ENCODE measurements at regions not wholly inside any gene's neighbourhood (a gene's known extent, or its start where the extent isn't known, plus 50 kb on each side); places are given as distances from the start of the nearest gene placed in this dataset.
A peak's percentile ranks its signal among the peaks of the same experiment; 100 is the strongest.

DNA sequence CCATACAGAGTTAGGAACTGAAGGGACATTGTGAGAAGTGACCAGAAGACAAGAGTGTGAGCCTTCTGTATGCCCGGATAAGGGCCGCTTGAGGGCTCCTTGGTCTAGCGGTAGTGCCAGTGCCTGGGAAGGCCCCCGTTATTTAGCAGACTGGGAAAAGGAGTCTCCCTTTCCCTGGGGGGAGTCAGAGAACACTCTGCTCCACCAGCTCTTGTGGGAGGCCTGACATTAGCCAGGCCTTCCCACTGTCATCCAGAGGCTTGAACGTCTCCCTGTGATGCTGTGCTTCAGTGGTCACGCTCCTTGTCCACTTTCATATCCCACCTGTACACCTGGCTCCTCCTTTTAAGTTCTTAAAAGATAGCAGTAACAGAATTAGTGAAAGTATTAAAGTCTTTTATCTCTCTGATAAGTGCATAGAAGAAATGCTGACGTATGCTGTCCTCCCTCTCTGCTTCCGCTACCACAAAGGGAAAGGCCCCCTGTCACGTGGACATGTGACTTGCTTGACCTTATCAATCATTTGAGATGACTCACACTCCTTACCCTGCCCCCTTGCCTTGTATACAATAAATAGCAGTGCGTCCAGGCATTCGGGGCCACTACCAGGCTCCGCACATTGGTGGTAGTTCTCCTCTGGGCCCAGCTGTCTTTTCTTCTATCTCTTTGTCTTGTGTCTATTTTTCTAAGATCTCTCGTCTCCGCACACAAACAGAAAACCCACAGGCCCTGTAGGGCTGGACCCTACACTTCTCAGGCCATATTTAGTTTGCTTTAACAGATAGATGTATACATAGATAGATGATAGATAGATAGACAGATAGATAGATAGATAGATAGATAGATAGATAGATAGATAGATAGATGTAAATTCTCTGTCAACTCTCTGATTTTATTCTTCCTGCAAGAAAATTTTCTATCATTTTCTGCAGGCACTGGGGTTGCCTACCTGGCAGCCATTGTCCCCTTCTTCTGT lies 131.5 kb upstream of the JCAD start:
- peaks cover 21% of the 10 kb centered on the region for H3K4me1 Mint-ChIP-seq
- H3K27me3 Mint-ChIP-seq: no peaks in the 10 kb centered on the region
- H3K9me3 Mint-ChIP-seq: peaks cover 5% of the 10 kb centered on the region
- no peaks in the 10 kb centered on the region for H3K36me3 Mint-ChIP-seq (ENCODE audit: insufficient read depth)
- no peak for DNase-seq (ENCODE audit: low spot score in 2 of 2)
- no peak overlapping the region for H3K27ac Mint-ChIP-seq (ENCODE audit: low read depth)
- no peak overlapping the region for H3K4me3 Mint-ChIP-seq
- ATAC-seq (replicated peaks; ENCODE audit: extremely low read depth, poor library complexity, severe bottlenecking): no peak

DNA sequence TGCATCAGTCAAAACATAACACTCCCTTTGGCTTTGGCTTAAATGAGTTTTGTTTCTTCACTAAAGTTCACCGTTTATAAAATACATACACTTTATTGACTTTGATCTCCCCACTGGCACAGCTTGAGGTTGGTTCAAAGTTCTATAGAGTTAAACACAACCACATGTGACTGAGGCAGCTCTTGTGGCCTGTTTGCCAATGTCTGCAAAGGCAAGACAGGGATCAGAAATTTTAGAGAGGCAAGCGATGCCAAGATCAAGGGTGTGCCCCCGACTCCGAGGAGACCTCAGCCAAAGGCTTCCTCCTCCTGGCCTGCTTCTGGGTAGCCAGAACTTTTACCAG lies 129.8 kb upstream of the JCAD start:
- Mint-ChIP-seq H3K36me3 (ENCODE audit: insufficient read depth) (no peaks in the 10 kb centered on the region), H3K4me3 (no peak overlapping the region), H3K4me1 (peaks cover 16% of the 10 kb centered on the region), H3K27ac (ENCODE audit: low read depth) (no peak overlapping the region), H3K27me3 (no peaks in the 10 kb centered on the region), H3K9me3 (peaks cover under 1% of the 10 kb centered on the region)
- DNase-seq (ENCODE audit: low spot score in 2 of 2): no peak
- ATAC-seq (replicated peaks; ENCODE audit: extremely low read depth, poor library complexity, severe bottlenecking): no peak

DNA sequence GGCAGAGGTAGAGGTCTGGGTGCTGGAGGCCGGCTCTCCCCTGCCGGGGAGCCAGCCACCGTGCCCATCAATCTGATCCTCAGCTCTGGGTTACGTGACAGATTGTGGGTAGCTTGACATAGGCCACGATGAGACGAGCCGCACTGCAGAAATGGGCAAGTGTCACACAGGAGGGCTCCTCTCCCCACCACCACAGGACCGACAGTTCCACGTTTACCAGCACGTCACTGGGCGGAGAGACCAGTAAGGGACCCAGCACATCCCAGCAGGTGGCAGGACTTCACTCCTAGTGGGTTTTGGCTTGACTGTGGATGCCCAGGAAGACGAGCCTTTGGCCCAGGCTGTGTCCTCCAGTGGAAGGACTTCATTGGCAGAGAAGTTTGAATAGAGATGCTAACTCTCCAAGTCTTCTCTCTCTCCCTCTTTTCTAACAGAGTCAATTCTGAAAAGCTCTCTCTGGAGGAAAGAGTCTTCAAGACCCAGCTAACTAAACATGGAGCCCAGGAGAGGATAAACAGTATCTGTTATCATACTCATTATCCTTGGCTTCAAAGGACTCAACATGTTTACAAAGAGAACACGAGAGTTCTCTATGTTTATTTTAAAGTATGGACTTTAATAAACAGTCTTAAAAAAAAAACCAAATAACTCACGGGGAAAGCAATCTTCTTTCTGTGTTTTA lies 129.3 kb upstream of the JCAD start:
- H3K4me1 Mint-ChIP-seq: peaks cover 14% of the 10 kb centered on the region
- H3K36me3 Mint-ChIP-seq (ENCODE audit: insufficient read depth): no peaks in the 10 kb centered on the region
- ATAC-seq (replicated peaks; ENCODE audit: extremely low read depth, poor library complexity, severe bottlenecking): no peak
- H3K27me3 Mint-ChIP-seq: no peaks in the 10 kb centered on the region
- no peak for DNase-seq (ENCODE audit: low spot score in 2 of 2)
- no peak overlapping the region for H3K27ac Mint-ChIP-seq (ENCODE audit: low read depth)
- H3K9me3 Mint-ChIP-seq: no peaks in the 10 kb centered on the region
- no peak overlapping the region for H3K4me3 Mint-ChIP-seq

DNA sequence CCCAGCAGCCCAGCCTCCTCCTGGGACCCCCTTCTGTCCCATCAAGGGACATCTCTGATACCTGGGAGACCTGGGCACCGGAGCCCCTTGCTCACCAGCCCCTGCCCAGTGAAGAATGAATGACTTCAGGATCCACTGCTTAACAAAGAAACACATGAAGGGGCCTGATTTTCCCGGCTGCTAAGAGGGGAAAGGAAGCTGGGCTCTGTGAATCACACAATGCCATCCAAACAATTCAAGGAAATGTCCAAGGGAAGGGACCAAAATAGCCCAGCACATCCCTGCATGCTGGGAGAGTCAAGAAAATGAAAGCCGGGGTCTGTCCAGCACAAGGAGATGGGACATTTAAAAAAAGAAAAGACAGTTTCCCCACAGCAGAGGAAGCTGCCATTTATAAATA lies 128.7 kb upstream of the JCAD start:
- DNase-seq (ENCODE audit: low spot score in 2 of 2) (no peak), ATAC-seq (replicated peaks; ENCODE audit: extremely low read depth, poor library complexity, severe bottlenecking) (no peak)
- no peaks in the 10 kb centered on the region for H3K9me3 Mint-ChIP-seq
- H3K36me3 Mint-ChIP-seq (ENCODE audit: insufficient read depth): peaks cover 1% of the 10 kb centered on the region
- H3K4me1 Mint-ChIP-seq: peaks cover 8% of the 10 kb centered on the region
- H3K4me3 Mint-ChIP-seq: no peak overlapping the region
- no peaks in the 10 kb centered on the region for H3K27me3 Mint-ChIP-seq
- no peak overlapping the region for H3K27ac Mint-ChIP-seq (ENCODE audit: low read depth)

DNA sequence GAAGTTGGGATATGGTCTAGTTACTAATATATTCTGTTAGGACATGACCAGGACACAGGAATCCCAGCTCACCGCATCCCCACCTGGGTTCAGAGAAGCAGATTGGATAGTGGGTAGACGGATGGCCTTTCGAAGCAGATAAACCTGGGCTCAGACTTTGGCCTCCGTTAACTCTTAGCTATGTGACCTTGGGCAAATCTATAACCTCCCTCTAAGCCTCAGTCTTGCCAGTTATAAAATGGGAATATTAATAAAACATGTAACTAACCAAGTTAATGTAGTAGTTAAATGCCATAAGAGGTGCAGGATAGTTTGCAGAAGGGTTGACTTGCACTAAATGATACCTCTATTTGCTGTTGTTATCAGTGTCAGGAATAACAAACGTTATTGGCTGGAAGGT lies 127.6 kb upstream of the JCAD start:
- ATAC-seq (replicated peaks; ENCODE audit: extremely low read depth, poor library complexity, severe bottlenecking): no peak
- H3K9me3 Mint-ChIP-seq: no peaks in the 10 kb centered on the region
- peaks cover 1% of the 10 kb centered on the region for H3K36me3 Mint-ChIP-seq (ENCODE audit: insufficient read depth)
- no peaks in the 10 kb centered on the region for H3K4me1 Mint-ChIP-seq
- no peak overlapping the region for H3K4me3 Mint-ChIP-seq
- H3K27ac Mint-ChIP-seq (ENCODE audit: low read depth): no peak overlapping the region
- no peak for DNase-seq (ENCODE audit: low spot score in 2 of 2)
- peaks cover 4% of the 10 kb centered on the region for H3K27me3 Mint-ChIP-seq

DNA sequence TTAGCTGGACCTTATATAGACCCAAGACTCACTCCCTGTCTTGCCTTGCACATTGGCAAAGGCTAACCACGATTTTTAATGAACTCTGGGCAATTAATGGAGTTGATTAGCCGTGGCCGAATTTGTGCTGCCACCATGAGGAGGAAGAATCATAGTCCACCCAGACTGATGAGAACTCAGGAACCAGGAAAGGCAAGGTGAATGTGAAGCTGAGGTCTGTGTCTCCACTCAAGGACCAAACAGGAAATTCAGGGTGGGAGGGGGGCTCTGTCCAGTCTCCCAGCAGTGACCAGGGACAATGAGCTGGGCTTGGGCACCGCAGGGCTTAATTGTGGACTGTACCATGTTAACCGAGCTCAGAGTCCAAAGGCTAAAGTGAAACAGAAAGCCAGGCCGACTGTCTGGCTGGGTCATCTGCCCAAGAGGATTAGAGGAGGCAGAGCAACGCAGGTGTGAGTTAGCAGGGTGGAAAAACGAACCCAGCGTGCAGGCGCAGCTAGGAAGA lies 127.0 kb upstream of the JCAD start:
- Mint-ChIP-seq H3K9me3 (no peaks in the 10 kb centered on the region), H3K27me3 (peaks cover 9% of the 10 kb centered on the region), H3K27ac (ENCODE audit: low read depth) (no peak overlapping the region), H3K36me3 (ENCODE audit: insufficient read depth) (peaks cover 1% of the 10 kb centered on the region), H3K4me1 (no peaks in the 10 kb centered on the region), H3K4me3 (no peak overlapping the region)
- no peak for ATAC-seq (replicated peaks; ENCODE audit: extremely low read depth, poor library complexity, severe bottlenecking)
- DNase-seq (ENCODE audit: low spot score in 2 of 2): no peak

DNA sequence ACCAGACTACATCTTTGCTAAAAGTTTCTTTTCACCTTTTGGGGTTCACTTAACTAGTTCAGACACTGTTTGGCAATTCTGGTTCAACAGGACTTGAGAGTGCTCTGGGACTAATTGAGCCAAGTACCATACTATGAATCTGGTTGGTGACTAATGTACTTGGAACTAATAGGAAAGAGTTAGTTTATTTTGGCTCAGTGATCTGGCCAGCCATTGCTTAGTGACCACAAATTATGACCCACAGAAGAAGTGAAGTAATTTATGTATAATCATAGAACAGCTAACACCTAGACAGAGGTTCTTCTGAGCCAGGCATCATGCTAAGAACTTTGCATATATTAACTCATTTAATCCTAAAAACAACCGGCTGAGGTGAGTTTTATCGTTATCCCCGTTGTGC lies 126.5 kb upstream of the JCAD start:
- no peaks in the 10 kb centered on the region for H3K9me3 Mint-ChIP-seq
- no peaks in the 10 kb centered on the region for H3K4me1 Mint-ChIP-seq
- ATAC-seq (replicated peaks; ENCODE audit: extremely low read depth, poor library complexity, severe bottlenecking) (no peak), DNase-seq (ENCODE audit: low spot score in 2 of 2) (no peak)
- no peak overlapping the region for H3K27ac Mint-ChIP-seq (ENCODE audit: low read depth)
- peaks cover 1% of the 10 kb centered on the region for H3K36me3 Mint-ChIP-seq (ENCODE audit: insufficient read depth)
- H3K27me3 Mint-ChIP-seq: peaks cover 9% of the 10 kb centered on the region
- no peak overlapping the region for H3K4me3 Mint-ChIP-seq

DNA sequence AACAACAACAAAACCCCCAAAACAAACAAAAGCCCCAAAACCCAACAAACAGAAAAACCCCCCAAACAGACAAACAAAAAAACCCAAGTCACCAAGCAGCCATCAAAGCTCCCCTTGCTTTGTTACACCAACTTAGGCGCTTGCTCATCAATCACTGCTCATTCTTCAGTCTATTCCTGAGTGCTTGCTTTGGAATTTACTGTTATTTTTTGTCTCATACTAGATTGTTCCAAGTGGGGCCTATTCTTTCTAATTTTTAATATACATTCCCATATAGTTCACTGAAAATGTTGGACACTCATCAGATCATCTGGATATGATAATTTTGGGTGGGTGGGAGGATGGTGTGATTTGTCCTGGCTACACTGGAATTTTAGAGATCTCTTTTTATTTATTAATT lies 126.0 kb upstream of the JCAD start:
- H3K36me3 Mint-ChIP-seq (ENCODE audit: insufficient read depth): peaks cover 1% of the 10 kb centered on the region
- DNase-seq (ENCODE audit: low spot score in 2 of 2) (no peak), ATAC-seq (replicated peaks; ENCODE audit: extremely low read depth, poor library complexity, severe bottlenecking) (no peak)
- no peaks in the 10 kb centered on the region for H3K9me3 Mint-ChIP-seq
- no peak overlapping the region for H3K4me3 Mint-ChIP-seq
- H3K27me3 Mint-ChIP-seq: peaks cover 9% of the 10 kb centered on the region
- no peaks in the 10 kb centered on the region for H3K4me1 Mint-ChIP-seq
- peak overlapping the region; percentile 30 for H3K27ac Mint-ChIP-seq (ENCODE audit: low read depth)

DNA sequence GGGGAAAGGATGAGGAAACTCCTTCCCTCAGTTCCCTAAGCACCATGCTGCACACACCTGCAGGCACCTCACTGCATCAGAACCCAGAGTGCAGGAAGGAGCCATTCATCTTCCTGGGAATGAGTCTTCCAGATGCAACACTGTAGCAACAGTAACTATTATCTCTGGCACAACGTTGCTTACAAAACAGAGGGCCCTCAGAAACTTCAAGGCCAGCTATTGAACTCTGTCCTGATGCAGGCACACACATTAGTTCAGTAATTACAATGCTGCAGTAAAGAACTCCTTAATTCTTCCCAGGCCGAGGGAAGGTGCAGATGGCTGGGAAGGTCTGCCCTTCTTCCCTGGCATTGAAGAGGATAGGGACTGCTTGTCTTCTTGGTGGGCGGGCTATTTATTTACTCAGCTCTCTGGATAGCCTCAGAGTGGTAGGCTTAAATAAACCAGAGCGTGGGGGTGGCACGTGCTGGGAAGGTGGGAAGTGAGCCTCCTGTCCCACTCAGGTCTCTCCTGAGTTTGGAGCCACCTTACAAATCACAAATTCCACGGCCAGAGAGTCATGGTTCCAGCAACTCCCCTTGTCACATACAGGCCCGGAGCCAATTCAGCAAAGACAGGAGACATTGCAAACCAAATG lies 125.1 kb upstream of the JCAD start:
- ATAC-seq (replicated peaks; ENCODE audit: extremely low read depth, poor library complexity, severe bottlenecking) (no peak), DNase-seq (ENCODE audit: low spot score in 2 of 2) (no peak)
- no peak overlapping the region for H3K4me3 Mint-ChIP-seq

DNA sequence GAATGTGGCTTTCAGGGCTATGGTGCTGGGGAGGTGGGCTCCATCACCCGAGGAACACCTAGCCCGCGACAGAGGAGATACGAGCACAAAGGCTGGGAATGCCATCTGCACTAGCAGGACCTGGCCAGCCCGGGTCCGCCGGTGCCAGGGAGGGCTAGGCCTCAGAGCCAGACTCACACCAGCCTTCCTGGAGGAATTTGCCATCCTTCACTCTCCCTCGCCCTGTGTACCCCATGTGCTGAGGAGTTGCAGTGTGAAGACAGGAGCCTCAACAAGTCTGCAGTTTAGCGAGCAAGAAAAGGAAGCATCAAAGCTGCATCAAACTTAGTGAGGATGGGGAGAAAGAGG lies 123.6 kb upstream of the JCAD start:
- Mint-ChIP-seq H3K27me3 (peaks cover 9% of the 10 kb centered on the region), H3K27ac (ENCODE audit: low read depth) (no peak overlapping the region), H3K36me3 (ENCODE audit: insufficient read depth) (peaks cover 1% of the 10 kb centered on the region), H3K9me3 (no peaks in the 10 kb centered on the region), H3K4me1 (no peaks in the 10 kb centered on the region), H3K4me3 (no peak overlapping the region)
- no peak for ATAC-seq (replicated peaks; ENCODE audit: extremely low read depth, poor library complexity, severe bottlenecking)
- DNase-seq (ENCODE audit: low spot score in 2 of 2): no peak

More for the DNA sequence above, 125.1 kb upstream of the JCAD start:
- no peaks in the 10 kb centered on the region for H3K4me1 Mint-ChIP-seq
- peaks cover 1% of the 10 kb centered on the region for H3K36me3 Mint-ChIP-seq (ENCODE audit: insufficient read depth)
- no peaks in the 10 kb centered on the region for H3K9me3 Mint-ChIP-seq
- no peak overlapping the region for H3K27ac Mint-ChIP-seq (ENCODE audit: low read depth)
- peaks cover 9% of the 10 kb centered on the region for H3K27me3 Mint-ChIP-seq

DNA sequence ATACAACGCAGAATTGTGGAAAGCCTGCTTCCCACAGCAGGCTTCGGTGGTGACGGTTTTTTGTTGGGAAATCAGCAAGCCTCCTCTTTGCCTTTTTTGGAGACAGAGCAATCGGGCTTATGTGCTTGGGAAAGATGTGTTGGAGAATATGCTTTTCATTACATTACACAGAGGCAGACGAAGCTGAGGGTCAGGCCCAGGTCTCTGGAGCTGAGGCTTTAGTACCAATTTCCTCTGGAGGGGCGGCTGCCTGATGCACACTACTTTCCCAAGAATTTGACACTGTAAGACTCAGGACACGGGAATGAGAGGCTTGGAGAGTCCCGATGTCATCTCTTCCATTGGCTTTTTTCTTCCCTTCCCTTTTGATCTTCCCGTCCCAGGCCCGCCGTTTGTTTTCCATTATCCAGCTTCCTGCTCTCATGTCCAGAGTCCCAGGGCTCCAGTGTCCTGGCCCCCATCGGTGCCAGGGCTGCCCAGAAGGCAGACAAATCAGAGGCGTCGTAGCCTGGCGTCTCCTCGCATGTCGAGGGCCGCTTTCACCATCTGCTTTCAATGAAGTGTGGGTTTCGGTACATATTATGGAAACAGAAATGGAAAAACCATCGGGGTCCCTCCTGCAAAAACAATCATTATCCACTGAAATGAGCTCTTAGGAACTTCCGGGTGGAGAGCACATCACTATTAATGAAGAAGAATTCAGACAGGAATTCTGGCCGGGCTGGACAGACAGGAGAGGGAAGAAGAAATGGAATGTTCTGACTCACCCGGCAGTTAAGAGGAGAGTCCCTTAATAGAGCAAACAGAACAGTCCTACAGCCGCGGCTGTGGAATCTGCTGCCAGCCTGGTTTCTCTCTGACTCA lies 123.0 kb upstream of the JCAD start:
- peaks cover 12% of the 10 kb centered on the region for H3K27me3 Mint-ChIP-seq
- ATAC-seq (replicated peaks; ENCODE audit: extremely low read depth, poor library complexity, severe bottlenecking) (no peak), DNase-seq (ENCODE audit: low spot score in 2 of 2) (no peak)
- H3K4me3 Mint-ChIP-seq: no peak overlapping the region
- H3K9me3 Mint-ChIP-seq: no peaks in the 10 kb centered on the region
- H3K27ac Mint-ChIP-seq (ENCODE audit: low read depth): no peak overlapping the region
- no peaks in the 10 kb centered on the region for H3K4me1 Mint-ChIP-seq
- peaks cover 1% of the 10 kb centered on the region for H3K36me3 Mint-ChIP-seq (ENCODE audit: insufficient read depth)

DNA sequence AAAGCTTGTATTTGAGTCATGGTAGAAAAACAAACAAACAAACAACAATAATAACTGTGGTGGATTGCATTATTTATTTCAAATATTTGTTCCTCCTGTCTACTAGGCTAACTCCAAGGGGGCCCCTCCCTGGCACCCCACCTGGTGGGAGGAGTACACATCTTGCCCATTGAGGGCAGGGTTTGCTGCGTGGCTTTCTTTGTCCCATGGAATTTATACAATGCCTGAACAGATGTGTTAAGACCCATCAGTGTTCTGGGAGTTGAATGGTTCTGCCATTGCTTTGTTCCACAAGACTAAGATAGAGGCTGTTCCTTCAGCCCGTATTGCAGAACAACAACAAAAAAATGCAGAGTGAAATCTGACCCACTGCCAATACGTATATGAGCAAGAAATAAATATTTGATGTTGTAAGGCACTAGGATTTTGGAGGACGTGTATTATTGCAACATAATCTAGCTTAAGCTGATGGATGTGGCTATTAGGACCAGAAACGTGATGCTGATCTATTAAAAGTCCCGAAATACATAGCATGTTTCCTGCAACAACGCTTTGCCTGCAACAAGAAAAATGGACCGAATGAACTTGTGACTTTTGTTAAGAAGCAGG lies 119.1 kb upstream of the JCAD start:
- no peaks in the 10 kb centered on the region for H3K4me1 Mint-ChIP-seq
- H3K36me3 Mint-ChIP-seq (ENCODE audit: insufficient read depth): peaks cover 1% of the 10 kb centered on the region
- peaks cover 28% of the 10 kb centered on the region for H3K27me3 Mint-ChIP-seq
- H3K9me3 Mint-ChIP-seq: no peaks in the 10 kb centered on the region
- DNase-seq (ENCODE audit: low spot score in 2 of 2) (no peak), ATAC-seq (replicated peaks; ENCODE audit: extremely low read depth, poor library complexity, severe bottlenecking) (no peak)
- no peak overlapping the region for H3K27ac Mint-ChIP-seq (ENCODE audit: low read depth)
- no peak overlapping the region for H3K4me3 Mint-ChIP-seq
